NCI-H1048 (cell line): ENCODE measurements at regions not wholly inside any gene's neighbourhood (a gene's known extent, or its start where the extent isn't known, plus 50 kb on each side); places are given as distances from the start of the nearest gene placed in this dataset.
"Not testable (repeated sequence)": the region's sequence is repeated elsewhere in the genome, so short reads cannot be mapped to it uniquely, and the experiment has no call there.

ENCODE experiments used
- DNase-seq: peaks from one replicate; lab custom pipeline; 2025; lab: John Stamatoyannopoulos, UW

GRCh38 chr6:156281266-156281665 is 495.9 kb upstream of the ARID1B start:
- no peak for DNase-seq

GRCh38 chr6:156280065-156280464 is 497.1 kb upstream of the ARID1B start:
- no peak for DNase-seq

GRCh38 chr6:156279261-156279969 is 497.8 kb upstream of the ARID1B start:
- no peak for DNase-seq

GRCh38 chr6:156273065-156273711 is 504.0 kb upstream of the ARID1B start:
- no peak for DNase-seq

GRCh38 chr6:156269751-156270369 is 507.3 kb upstream of the ARID1B start:
- DNase-seq, result no peak

- no peak for DNase-seq
Measured at GRCh38 chr6:156268849-156269248, 508.3 kb upstream of the ARID1B start.

- no peak for DNase-seq
Measured at GRCh38 chr6:156262014-156262413, 515.2 kb upstream of the ARID1B start.

- DNase-seq, result no peak
Measured at GRCh38 chr6:156260815-156261214, 516.4 kb upstream of the ARID1B start.

GRCh38 chr6:156258981-156259380 is 518.2 kb upstream of the ARID1B start:
- no peak for DNase-seq

GRCh38 chr6:156256161-156256560 is 521.0 kb upstream of the ARID1B start:
- no peak for DNase-seq

GRCh38 chr6:156254240-156254639 is 522.9 kb upstream of the ARID1B start:
- DNase-seq, result no peak

- DNase-seq, result no peak
Measured at GRCh38 chr6:156250593-156250992, 526.6 kb upstream of the ARID1B start.

- no peak for DNase-seq
Measured at GRCh38 chr6:156242206-156242605, 535.0 kb upstream of the ARID1B start.

- no peak for DNase-seq
Measured at GRCh38 chr6:156231026-156231765, 546.0 kb upstream of the ARID1B start.

- no peak for DNase-seq
Measured at GRCh38 chr6:156219973-156220372, 557.2 kb upstream of the ARID1B start.

- no peak for DNase-seq
Measured at GRCh38 chr6:156205678-156206077, 571.5 kb upstream of the ARID1B start.

- DNase-seq, result no peak
Measured at GRCh38 chr6:156199182-156199581, 578.0 kb upstream of the ARID1B start.

- no peak for DNase-seq
Measured at GRCh38 chr6:156197513-156197912, 579.7 kb upstream of the ARID1B start.

GRCh38 chr6:156194981-156195380 is 582.2 kb upstream of the ARID1B start:
- DNase-seq, result no peak

GRCh38 chr6:156193381-156193780 is 583.8 kb upstream of the ARID1B start:
- no peak for DNase-seq

- DNase-seq, result no peak
Measured at GRCh38 chr6:156191895-156192294, 585.3 kb upstream of the ARID1B start.

- DNase-seq, result not testable (repeated sequence)
Measured at GRCh38 chr6:156191390-156191789, 585.8 kb upstream of the ARID1B start.

GRCh38 chr6:156190270-156190669 is 586.9 kb upstream of the ARID1B start:
- DNase-seq, result no peak
